ENCODE measurements at regions not wholly inside any gene's neighbourhood (a gene's known extent, or its start where the extent isn't known, plus 50 kb on each side); places are given as distances from the start of the nearest gene placed in this dataset.
A peak's percentile ranks its signal among the peaks of the same experiment; 100 is the strongest.

DNA sequence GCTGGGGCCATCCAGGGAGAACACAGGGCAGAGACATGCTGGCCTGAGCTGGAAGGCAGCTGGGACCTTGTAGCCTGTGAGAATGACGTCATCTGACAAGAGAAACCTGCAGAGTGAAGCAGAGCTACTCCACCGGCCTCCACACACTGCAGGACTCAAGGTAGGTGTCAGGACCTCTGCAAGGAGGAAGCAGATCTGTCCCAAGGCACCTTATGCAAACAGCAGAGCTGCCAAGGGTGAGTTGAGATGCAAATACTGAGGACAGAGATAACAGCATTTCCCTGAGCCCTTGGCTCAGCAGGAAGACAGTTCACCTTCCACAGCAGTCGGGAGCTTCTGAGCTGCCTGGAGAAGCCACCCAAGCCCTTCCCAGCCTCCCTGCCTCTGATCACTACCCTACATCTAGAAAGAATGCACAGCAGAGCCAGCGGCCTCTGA is 51.9 kb upstream of the IGSF9B start:
- no peak for DNase-seq

GRCh38 chr11:134013518-134013917 is 55.4 kb upstream of the JAM3 start:
- no peak for DNase-seq

DNA sequence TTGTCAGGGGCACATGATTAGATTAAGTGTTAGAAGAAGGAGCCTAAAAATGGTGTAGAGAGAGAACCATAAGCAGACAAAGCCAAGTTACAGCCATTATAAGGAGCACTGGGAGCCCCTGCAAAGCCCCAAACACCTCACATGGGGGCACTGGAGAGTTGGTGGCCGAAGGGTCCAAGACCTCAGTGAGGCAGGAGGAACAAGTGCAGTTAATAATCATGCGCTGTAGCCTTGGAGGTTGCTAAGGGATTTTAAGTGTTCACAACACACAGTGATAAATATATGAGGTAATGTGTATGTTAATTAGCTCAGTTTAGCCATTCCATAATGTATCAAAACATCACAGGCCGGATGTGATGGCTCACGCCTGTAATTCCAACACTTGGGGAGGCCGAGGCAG is 54.4 kb upstream of the JAM3 start:
- peak; percentile 82 for DNase-seq

DNA sequence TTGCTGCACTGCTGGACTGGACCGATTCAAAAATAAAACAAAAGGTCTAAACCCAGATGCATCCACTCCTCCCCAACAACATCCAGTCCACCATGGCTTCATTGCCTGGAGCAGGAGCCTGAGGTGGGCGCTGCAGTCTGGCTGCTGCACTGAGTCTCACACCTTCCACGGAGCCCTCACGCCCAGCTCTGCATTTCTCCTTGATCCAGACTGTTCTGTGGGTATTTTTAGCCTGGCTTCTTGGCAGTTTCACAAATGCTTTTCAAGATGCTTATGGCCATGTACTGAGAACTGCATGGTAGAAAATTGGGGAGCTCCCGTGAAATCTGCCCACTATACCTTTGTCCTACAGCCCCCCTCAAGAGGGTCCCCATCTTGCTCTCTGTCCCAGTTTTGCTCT is 53.3 kb upstream of the JAM3 start:
- DNase-seq = no peak

GRCh38 chr11:134017511-134018430 is 51.1 kb upstream of the JAM3 start:
- DNase-seq = no peak

Data from NCI-H774 (cell line).